ENCODE measurements at regions not wholly inside any gene's neighbourhood (a gene's known extent, or its start where the extent isn't known, plus 50 kb on each side); places are given as distances from the start of the nearest gene placed in this dataset.
"Not testable (repeated sequence)": the region's sequence is repeated elsewhere in the genome, so short reads cannot be mapped to it uniquely, and the experiment has no call there.

GRCh38 chr10:133763190-133763589 lies 136.6 kb upstream of the FRG2B start:
- not testable (repeated sequence) for TF ChIP-seq CTCF (IDR thresholded peaks at IDR 0.05); EZH2 (IDR thresholded peaks at IDR 0.05; ENCODE audit: borderline replicate concordance, insufficient read depth, low read depth, low read length, poor library complexity, severe bottlenecking)
